Ishikawa (cell line): ENCODE measurements at regions not wholly inside any gene's neighbourhood (a gene's known extent, or its start where the extent isn't known, plus 50 kb on each side); places are given as distances from the start of the nearest gene placed in this dataset.

Experiments
- CEBPB ChIP-seq: IDR thresholded peaks from 2 replicates; pipeline ENCODE4 v1.6.1; 2012
- EP300 ChIP-seq: IDR thresholded peaks from 2 replicates; pipeline ENCODE4 v1.6.1; 2012; ENCODE audit warnings: borderline replicate concordance
- RAD21 ChIP-seq: IDR thresholded peaks from 2 replicates; pipeline ENCODE4 v1.6.1; 2012; ENCODE audit warnings: low read depth
- TF ChIP-seq, protein P1 (sequence below): IDR thresholded peaks from 2 replicates; pipeline ENCODE4 v1.6.1; 2012

DNA sequence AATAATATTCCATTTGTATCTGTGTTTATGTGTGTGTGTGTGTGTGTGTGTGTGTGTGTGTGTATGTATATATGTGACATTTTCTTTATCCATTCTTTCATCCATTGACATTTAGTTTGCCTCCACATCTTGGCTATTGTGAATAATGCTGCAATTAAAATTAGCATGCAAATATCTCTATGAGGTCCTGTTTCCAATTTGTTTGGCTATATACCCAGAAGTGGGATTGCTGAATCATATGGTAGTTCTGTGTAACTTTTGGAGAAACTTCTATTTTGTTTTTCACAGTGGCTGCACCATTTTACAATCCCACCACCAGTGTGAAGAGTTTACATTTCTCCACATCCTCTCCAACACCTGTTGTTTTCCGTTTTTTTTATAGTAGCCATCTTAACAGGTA is 53.1 kb downstream of the CH25H start:
- TF ChIP-seq, protein P1, sequence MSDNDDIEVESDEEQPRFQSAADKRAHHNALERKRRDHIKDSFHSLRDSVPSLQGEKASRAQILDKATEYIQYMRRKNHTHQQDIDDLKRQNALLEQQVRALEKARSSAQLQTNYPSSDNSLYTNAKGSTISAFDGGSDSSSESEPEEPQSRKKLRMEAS, result no peak
- TF ChIP-seq CEBPB, result no peak
- no peak for TF ChIP-seq RAD21
- no peak for TF ChIP-seq EP300
